NCI-H82 (cell line): ENCODE measurements at regions not wholly inside any gene's neighbourhood (a gene's known extent, or its start where the extent isn't known, plus 50 kb on each side); places are given as distances from the start of the nearest gene placed in this dataset.
"Not testable (repeated sequence)": the region's sequence is repeated elsewhere in the genome, so short reads cannot be mapped to it uniquely, and the experiment has no call there.

Experiments
- DNase-seq: peaks from one replicate; lab custom pipeline; 2025; lab: John Stamatoyannopoulos, UW

DNA sequence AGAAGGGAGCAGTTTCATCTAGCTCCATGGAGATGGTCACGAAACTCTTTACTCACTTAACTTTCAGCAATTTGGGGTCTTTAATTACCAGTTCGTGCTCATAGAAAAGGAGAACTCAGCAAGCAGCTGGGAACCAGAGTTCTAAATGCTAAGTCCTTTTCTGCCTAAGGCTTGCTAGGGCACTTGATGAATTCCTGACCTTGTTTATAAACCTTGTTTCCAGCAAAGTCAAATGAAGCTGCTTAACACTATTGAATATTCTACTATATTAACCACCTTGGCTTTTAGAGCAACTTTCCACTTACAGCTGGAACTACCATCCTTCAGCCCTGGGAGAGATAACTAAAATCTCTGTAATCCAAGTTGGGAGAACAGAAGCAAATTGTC, 79.5 kb upstream of the TSC22D2 start:
- DNase-seq = no peak

- no peak for DNase-seq
These were observed 80.1 kb upstream of the TSC22D2 start for GRCh38 chr3:150327678-150328653.

- no peak for DNase-seq
These were observed 83.3 kb upstream of the TSC22D2 start for GRCh38 chr3:150324788-150325187.

DNA sequence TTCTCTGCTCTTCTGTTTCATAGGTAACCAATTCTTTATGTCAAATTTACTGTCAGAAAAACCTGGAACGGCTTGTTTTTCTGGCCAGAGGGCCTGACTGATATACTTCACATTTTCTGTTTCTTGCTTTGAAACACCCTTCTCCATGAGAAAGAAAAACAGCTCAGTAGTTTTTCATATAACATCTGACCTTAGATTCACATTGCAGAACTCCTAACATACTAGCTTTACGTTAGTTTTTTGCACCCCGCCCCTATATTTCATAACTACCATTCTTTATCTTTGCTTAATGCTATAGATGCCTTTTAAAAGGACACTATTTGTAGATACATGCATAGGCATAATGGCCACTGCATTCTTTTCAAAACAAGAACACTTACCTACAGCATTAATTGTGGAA, 83.9 kb upstream of the TSC22D2 start:
- no peak for DNase-seq

DNA sequence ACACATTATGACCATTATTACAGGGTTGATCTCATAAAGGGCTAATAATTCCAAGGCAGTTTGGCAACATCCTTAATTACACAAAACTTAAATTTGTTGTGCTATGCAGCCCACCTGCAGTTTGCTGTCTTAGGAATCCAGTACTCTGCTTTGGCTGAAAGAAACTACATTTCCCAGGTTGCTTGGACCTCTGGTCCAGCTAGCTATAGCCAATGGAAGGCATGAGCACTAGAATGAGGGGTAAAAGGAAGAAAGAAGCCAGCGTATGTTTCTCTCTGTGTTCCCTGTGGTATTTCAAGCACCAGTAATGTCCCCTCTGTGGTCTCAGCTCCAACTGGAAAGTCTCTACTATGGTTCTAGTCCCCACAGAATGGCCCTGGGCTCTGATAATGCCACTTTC, 84.3 kb upstream of the TSC22D2 start:
- no peak for DNase-seq

- not testable (repeated sequence) for DNase-seq
These were observed 85.0 kb upstream of the TSC22D2 start for GRCh38 chr3:150323091-150323490.

DNA sequence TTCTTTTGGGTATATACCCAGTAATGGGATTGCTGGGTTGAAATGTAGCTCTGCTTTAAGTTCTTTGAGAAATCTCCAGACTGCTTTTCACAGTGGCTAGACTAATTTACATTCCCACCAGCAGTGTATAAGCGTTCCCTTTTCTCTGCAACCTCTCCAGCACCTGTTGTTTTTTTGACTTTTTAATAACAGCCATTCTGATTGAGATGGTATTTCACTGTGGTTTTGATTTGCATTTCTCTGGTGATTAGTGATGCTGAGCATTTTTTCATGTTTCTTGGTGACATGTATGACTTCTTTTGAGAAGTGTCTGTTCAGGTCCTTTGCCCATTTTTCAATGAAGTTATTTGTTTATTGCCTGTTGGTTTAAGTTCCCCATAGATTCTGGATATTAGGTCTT, 87.1 kb upstream of the TSC22D2 start:
- not testable (repeated sequence) for DNase-seq

DNA sequence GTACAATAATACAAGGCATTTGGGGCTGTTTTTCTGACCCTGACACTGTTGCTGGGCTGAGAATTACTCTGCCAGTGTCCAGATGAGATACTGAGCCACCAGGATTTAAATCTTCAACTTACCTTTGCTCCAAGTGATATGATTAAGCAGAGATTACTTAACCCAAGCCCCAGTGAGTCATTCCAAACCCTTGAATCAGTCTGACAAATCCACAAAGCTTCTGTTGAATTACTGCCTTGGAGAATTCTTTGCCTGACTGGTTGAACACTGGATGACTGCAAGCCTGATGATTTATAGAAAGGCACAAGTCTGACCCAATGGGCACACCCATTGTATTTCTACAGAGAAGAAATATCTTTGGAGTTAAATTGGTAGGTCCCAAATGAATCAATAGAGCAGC, 88.2 kb upstream of the TSC22D2 start:
- peak; percentile 79 for DNase-seq

DNA sequence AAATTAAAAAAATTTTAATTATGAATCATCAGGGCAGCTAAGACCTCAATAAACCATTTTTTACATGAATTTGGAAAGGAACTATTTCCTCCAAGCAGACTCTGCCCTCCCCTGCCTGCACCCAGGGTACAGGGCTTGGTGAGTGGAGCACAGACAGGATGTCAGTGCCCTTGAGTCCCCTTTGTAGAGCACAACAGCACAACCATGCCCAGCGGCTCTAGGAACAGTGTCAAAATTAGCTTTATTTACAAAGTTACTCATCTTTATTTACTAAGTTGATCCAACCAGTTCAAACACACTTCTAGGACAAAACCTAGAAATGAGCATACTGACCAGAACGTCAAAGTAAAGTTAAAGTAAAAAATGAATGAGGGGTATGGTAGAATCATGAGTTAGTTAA, 90.6 kb upstream of the TSC22D2 start:
- DNase-seq = no peak

- DNase-seq = no peak
These were observed 92.4 kb upstream of the TSC22D2 start for GRCh38 chr3:150315721-150316120.

- no peak for DNase-seq
These were observed 93.7 kb upstream of the TSC22D2 start for GRCh38 chr3:150314248-150315004.

- no peak for DNase-seq
These were observed 96.0 kb upstream of the TSC22D2 start for GRCh38 chr3:150312018-150312657.

- DNase-seq = no peak
These were observed 96.9 kb upstream of the TSC22D2 start for GRCh38 chr3:150311156-150311555.

DNA sequence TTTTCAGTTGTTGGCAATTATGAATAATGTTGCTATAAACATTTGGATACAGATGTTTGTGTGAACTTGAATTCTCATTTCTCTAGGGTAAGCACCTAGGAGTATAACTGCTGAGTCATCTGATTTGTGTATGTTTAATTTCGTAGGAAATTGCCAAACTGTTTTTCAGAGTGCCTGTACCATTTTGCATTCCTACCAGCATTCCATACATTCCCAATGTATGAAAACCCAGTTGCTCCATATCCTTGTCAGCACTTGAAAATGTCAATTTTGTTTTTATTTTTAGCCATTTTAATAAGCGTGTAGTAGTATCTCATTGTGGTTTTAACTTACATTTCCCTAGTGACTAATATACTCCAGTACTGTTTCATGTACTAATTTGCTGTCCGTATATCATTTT, 98.5 kb upstream of the TSC22D2 start:
- no peak for DNase-seq

DNA sequence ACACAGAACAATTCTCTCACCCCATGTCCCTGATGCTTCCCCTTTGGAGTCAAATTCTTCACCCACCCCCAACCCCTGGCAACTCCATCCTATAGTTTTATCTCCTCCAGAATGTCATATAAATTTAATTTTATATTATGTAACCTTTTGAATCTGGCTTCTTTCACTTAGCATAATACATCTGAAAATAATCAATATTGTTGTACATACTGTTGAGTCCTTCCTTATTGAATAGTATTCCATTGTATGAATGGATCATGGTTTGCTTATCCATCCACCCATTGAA, 98.9 kb upstream of the TSC22D2 start:
- no peak for DNase-seq

- DNase-seq = no peak
These were observed 99.4 kb upstream of the TSC22D2 start for GRCh38 chr3:150308481-150309256.

DNA sequence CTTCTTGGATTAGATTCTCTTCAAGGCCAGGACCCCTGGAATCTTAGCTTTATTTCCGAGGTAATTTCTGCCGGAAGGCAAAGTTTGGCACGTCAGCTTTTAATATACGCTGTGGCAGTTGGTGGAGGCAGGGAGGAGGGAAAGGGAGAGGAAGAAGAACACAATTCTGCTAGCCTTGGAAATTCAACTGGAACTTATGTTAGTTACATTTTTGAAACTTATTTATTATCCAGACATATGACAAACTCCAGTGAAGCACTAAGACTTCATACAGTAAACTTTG, 100.1 kb upstream of the TSC22D2 start:
- DNase-seq = no peak

DNA sequence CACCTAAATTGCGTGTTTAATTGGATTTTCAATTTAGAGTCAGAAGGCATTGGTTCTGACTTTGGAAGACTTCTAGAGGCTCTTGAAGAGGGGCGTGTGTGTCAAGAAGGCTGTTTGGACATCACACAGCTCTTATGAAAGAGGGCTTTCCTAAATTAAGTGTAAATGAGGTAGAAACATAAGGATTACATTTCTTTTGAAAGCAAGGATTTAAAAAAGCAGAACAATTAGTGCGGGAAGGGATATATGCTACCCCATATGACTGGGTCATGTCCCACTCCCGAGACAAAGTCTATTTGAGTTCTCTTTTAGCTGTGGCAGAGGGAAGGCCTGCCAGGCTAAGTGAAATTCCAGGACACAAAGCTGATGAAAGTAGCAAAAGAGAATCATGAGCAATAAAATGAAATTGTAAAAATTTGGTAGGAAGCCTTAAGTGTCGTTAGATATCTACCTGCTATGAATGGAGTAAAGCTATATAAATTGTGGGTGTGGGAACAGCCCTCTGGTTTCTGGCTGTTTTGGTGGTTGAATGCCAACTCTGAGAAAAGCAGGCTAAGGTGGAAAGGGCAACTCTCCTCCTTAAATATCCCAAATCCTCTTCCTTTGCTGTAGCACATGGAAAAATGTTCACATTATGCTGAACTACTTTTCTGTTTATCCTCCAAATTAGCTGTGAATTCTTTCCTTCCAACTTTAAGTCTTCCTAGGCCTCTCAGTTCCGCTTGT, 100.6 kb upstream of the TSC22D2 start:
- DNase-seq = no peak

GRCh38 chr3:150306906-150307305, 101.2 kb upstream of the TSC22D2 start:
- no peak for DNase-seq

- no peak for DNase-seq
These were observed 102.0 kb upstream of the TSC22D2 start for GRCh38 chr3:150306083-150306482.

DNA sequence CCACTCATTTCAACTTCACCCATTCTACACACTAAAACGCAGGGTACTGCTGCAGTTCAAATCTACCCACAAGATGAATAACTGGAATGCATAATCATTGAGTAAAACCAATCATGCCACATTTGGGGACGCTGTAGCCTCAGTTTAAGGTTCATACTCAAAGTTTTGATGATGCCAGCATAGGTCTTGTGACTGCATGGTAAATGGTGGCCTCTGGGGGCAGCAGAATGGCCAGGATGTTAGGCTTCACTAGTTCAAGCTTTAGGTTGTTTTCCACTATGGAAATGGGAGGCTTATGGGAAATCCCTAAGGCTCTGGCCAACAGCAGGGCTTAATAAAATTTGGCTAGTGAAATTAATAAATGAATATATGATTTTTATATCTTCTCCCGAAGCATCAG, 104.3 kb upstream of the TSC22D2 start:
- DNase-seq = peak; percentile 27

- no peak for DNase-seq
These were observed 105.9 kb upstream of the TSC22D2 start for GRCh38 chr3:150302246-150302645.
